ENCODE measurements at regions not wholly inside any gene's neighbourhood (a gene's known extent, or its start where the extent isn't known, plus 50 kb on each side); places are given as distances from the start of the nearest gene placed in this dataset.

GRCh38 chr4:66887061-66887460, 658.2 kb downstream of the CENPC start:
- TF ChIP-seq CTCF (conservative IDR thresholded peaks at IDR 0.05; ENCODE audit: low read length) (no peak), EZH2phosphoT487 (IDR thresholded peaks at IDR 0.05; ENCODE audit: borderline replicate concordance) (no peak)
